Mesendoderm (in vitro differentiated cells): ENCODE measurements at regions not wholly inside any gene's neighbourhood (a gene's known extent, or its start where the extent isn't known, plus 50 kb on each side); places are given as distances from the start of the nearest gene placed in this dataset.
A peak's percentile ranks its signal among the peaks of the same experiment; 100 is the strongest.

ENCODE experiments used
- DNase-seq: peaks from one replicate; pipeline ENCODE4 v3.0.0; 2013
- H2AK5ac ChIP-seq: 2 replicates; pipeline ENCODE4 v1.6.1; 2013; ENCODE audit warnings: low read length, inconsistent platforms
- H2BK120ac ChIP-seq: 2 replicates; pipeline ENCODE4 v1.6.1; 2013; ENCODE audit warnings: low read depth, mild to moderate bottlenecking, low read length, moderate library complexity, mixed read lengths
- H2BK15ac ChIP-seq: replicated peaks from 2 replicates; pipeline ENCODE4 v1.6.1; 2013; ENCODE audit warnings: low read depth, mild to moderate bottlenecking, moderate library complexity
- H2BK5ac ChIP-seq: 2 replicates; pipeline ENCODE4 v1.6.1; 2013; ENCODE audit warnings: low read length, inconsistent platforms
- H3K18ac ChIP-seq: 2 replicates; pipeline ENCODE4 v1.6.1; 2013; ENCODE audit warnings: mild to moderate bottlenecking, low read length, mixed read lengths
- H3K23ac ChIP-seq: one replicate; pipeline ENCODE4 v1.6.1; 2013; ENCODE audit warnings: low read length
- H3K27ac ChIP-seq: 2 replicates; pipeline ENCODE4 v1.5.1; 2013; ENCODE audit warnings: low read depth, mild to moderate bottlenecking, inconsistent platforms, low read length, moderate library complexity
- H3K27me3 ChIP-seq: 2 replicates; pipeline ENCODE4 v1.6.1; 2013; ENCODE audit warnings: low read length, control low read depth, mild to moderate bottlenecking, inconsistent platforms; ENCODE audit not compliant: insufficient read depth, poor library complexity
- H3K36me3 ChIP-seq: 2 replicates; pipeline ENCODE4 v1.6.1; 2013; ENCODE audit warnings: low read length, inconsistent platforms; ENCODE audit not compliant: control insufficient read depth, insufficient read depth
- H3K4ac ChIP-seq: one replicate; pipeline ENCODE4 v1.6.1; 2013; ENCODE audit warnings: low read depth, mild to moderate bottlenecking, low read length, moderate library complexity
- H3K4me1 ChIP-seq: 2 replicates; pipeline ENCODE4 v1.6.1; 2013; ENCODE audit warnings: low read depth, low read length, inconsistent platforms; ENCODE audit not compliant: control insufficient read depth
- H3K4me2 ChIP-seq: 2 replicates; pipeline ENCODE4 v1.6.1; 2013; ENCODE audit warnings: low read length
- H3K4me3 ChIP-seq: 2 replicates; pipeline ENCODE4 v1.5.1; 2013; ENCODE audit warnings: mild to moderate bottlenecking, low read length
- H3K56ac ChIP-seq: one replicate; pipeline ENCODE4 v1.6.1; 2013; ENCODE audit warnings: low read length
- H3K79me1 ChIP-seq: 2 replicates; pipeline ENCODE4 v1.6.1; 2013; ENCODE audit warnings: low read length, inconsistent platforms
- H3K79me2 ChIP-seq: 2 replicates; pipeline ENCODE4 v1.6.1; 2013; ENCODE audit warnings: mild to moderate bottlenecking, low read length; ENCODE audit not compliant: control insufficient read depth, insufficient read depth
- H3K9ac ChIP-seq: 2 replicates; pipeline ENCODE4 v1.6.1; 2013; ENCODE audit warnings: low read length, inconsistent platforms
- H4K5ac ChIP-seq: one replicate; pipeline ENCODE4 v1.6.1; 2013; ENCODE audit warnings: low read length
- H4K8ac ChIP-seq: one replicate; pipeline ENCODE4 v1.6.1; 2013; ENCODE audit warnings: low read depth, mild to moderate bottlenecking, control low read depth, low read length, moderate library complexity
- WGBS: extraction: QIAGEN DNeasy Blood & Tissue Kit; methylation state at CpG from one replicate; pipeline ENCODE4 v1.1.7; 2013; ENCODE audit warnings: low lambda C conversion rate, missing lambda C conversion rate; ENCODE audit not compliant: insufficient coverage; ENCODE audit errors: extremely low coverage; 5-methylcytosine and 5-hydroxymethylcytosine counted together

- H3K27me3 ChIP-seq, result no peaks in the 10 kb centered on the region
- DNase-seq, result no peak
- H3K23ac ChIP-seq, result no peak overlapping the region
- H3K36me3 ChIP-seq, result no peaks in the 10 kb centered on the region
- H3K79me2 ChIP-seq, result no peaks in the 10 kb centered on the region
- H2AK5ac ChIP-seq, result no peak overlapping the region
- no peak overlapping the region for H3K4me3 ChIP-seq
- no peak overlapping the region for H3K27ac ChIP-seq
- no peak overlapping the region for H4K8ac ChIP-seq
- H2BK15ac ChIP-seq, result no peak overlapping the region
- H3K56ac ChIP-seq, result no peak overlapping the region
- H3K9ac ChIP-seq, result no peak overlapping the region
- H3K18ac ChIP-seq, result no peak overlapping the region
- WGBS, result no CpG with 5 or more reads among the region's 7 CpGs
- H2BK120ac ChIP-seq, result no peak overlapping the region
- H2BK5ac ChIP-seq, result no peak overlapping the region
- no peak overlapping the region for H4K5ac ChIP-seq
- no peaks in the 10 kb centered on the region for H3K79me1 ChIP-seq
- H3K4me1 ChIP-seq, result peaks cover 3% of the 10 kb centered on the region
- H3K4me2 ChIP-seq, result no peak overlapping the region
- no peak overlapping the region for H3K4ac ChIP-seq
These were observed 352.6 kb downstream of the SS18 start for GRCh38 chr18:25737710-25738311.

GRCh38 chr18:25736516-25736915, 353.9 kb downstream of the SS18 start:
- no CpG with 5 or more reads among the region's 5 CpGs for WGBS

GRCh38 chr18:25735459-25735858, 355.0 kb downstream of the SS18 start:
- no peak overlapping the region for H2BK15ac ChIP-seq
- H3K23ac ChIP-seq, result no peak overlapping the region
- H3K4me2 ChIP-seq, result no peak overlapping the region
- no peak overlapping the region for H3K18ac ChIP-seq
- no peak overlapping the region for H2BK5ac ChIP-seq
- no peaks in the 10 kb centered on the region for H3K79me1 ChIP-seq
- no peak overlapping the region for H3K9ac ChIP-seq
- H3K56ac ChIP-seq, result no peak overlapping the region
- no peak overlapping the region for H4K5ac ChIP-seq
- H3K79me2 ChIP-seq, result no peaks in the 10 kb centered on the region
- H4K8ac ChIP-seq, result no peak overlapping the region
- no peak overlapping the region for H3K27ac ChIP-seq
- H3K4ac ChIP-seq, result no peak overlapping the region
- no peaks in the 10 kb centered on the region for H3K36me3 ChIP-seq
- no peak overlapping the region for H2BK120ac ChIP-seq
- no peak overlapping the region for H2AK5ac ChIP-seq
- H3K4me3 ChIP-seq, result no peak overlapping the region
- DNase-seq, result no peak
- no peaks in the 10 kb centered on the region for H3K27me3 ChIP-seq
- WGBS, result no CpG with 5 or more reads among the region's 8 CpGs
- peaks cover 3% of the 10 kb centered on the region for H3K4me1 ChIP-seq

More at GRCh38 chr18:25736516-25736915, 353.9 kb downstream of the SS18 start:
- Histone ChIP-seq H4K8ac (no peak overlapping the region), H3K4ac (no peak overlapping the region), H3K27ac (no peak overlapping the region), H3K4me3 (no peak overlapping the region), H3K27me3 (no peaks in the 10 kb centered on the region), H4K5ac (no peak overlapping the region), H2BK120ac (no peak overlapping the region), H2BK15ac (no peak overlapping the region), H3K79me2 (no peaks in the 10 kb centered on the region), H3K4me1 (peaks cover 3% of the 10 kb centered on the region), H2AK5ac (no peak overlapping the region), H3K36me3 (no peaks in the 10 kb centered on the region), H3K18ac (no peak overlapping the region), H3K4me2 (no peak overlapping the region), H3K56ac (no peak overlapping the region), H3K79me1 (no peaks in the 10 kb centered on the region), H2BK5ac (no peak overlapping the region), H3K9ac (no peak overlapping the region), H3K23ac (no peak overlapping the region)
- no peak for DNase-seq

- H3K36me3 ChIP-seq, result no peaks in the 10 kb centered on the region
- H4K5ac ChIP-seq, result no peak overlapping the region
- H3K79me1 ChIP-seq, result no peaks in the 10 kb centered on the region
- peak; percentile 53 for DNase-seq
- H3K27me3 ChIP-seq, result no peaks in the 10 kb centered on the region
- H3K27ac ChIP-seq, result no peak overlapping the region
- H3K23ac ChIP-seq, result no peak overlapping the region
- no peak overlapping the region for H2BK15ac ChIP-seq
- no CpG with 5 or more reads among the region's 2 CpGs for WGBS
- H3K4ac ChIP-seq, result no peak overlapping the region
- no peak overlapping the region for H3K9ac ChIP-seq
- H2BK5ac ChIP-seq, result no peak overlapping the region
- H3K4me1 ChIP-seq, result peaks cover 3% of the 10 kb centered on the region
- H2BK120ac ChIP-seq, result no peak overlapping the region
- no peak overlapping the region for H3K56ac ChIP-seq
- H3K4me2 ChIP-seq, result no peak overlapping the region
- no peak overlapping the region for H4K8ac ChIP-seq
- no peak overlapping the region for H3K18ac ChIP-seq
- no peak overlapping the region for H2AK5ac ChIP-seq
- H3K79me2 ChIP-seq, result no peaks in the 10 kb centered on the region
- no peak overlapping the region for H3K4me3 ChIP-seq
These were observed 356.1 kb downstream of the SS18 start for GRCh38 chr18:25734336-25734735.

- no peak overlapping the region for H3K4ac ChIP-seq
- no peak overlapping the region for H4K5ac ChIP-seq
- H4K8ac ChIP-seq, result no peak overlapping the region
- H3K56ac ChIP-seq, result no peak overlapping the region
- H3K36me3 ChIP-seq, result no peaks in the 10 kb centered on the region
- H3K4me1 ChIP-seq, result peaks cover 3% of the 10 kb centered on the region
- H2BK5ac ChIP-seq, result no peak overlapping the region
- DNase-seq, result peak; percentile 65
- no peaks in the 10 kb centered on the region for H3K79me1 ChIP-seq
- H2BK120ac ChIP-seq, result no peak overlapping the region
- no peak overlapping the region for H2AK5ac ChIP-seq
- no peaks in the 10 kb centered on the region for H3K79me2 ChIP-seq
- no peak overlapping the region for H3K27ac ChIP-seq
- no peaks in the 10 kb centered on the region for H3K27me3 ChIP-seq
- no peak overlapping the region for H3K18ac ChIP-seq
- WGBS, result no CpG with 5 or more reads among the region's 2 CpGs
- no peak overlapping the region for H3K9ac ChIP-seq
- H3K23ac ChIP-seq, result no peak overlapping the region
- H3K4me2 ChIP-seq, result no peak overlapping the region
- no peak overlapping the region for H3K4me3 ChIP-seq
- H2BK15ac ChIP-seq, result no peak overlapping the region
These were observed 357.6 kb downstream of the SS18 start for GRCh38 chr18:25732862-25733261.

- H2BK5ac ChIP-seq, result peak overlapping the region; percentile 24
- H4K5ac ChIP-seq, result no peak overlapping the region
- H3K79me2 ChIP-seq, result no peaks in the 10 kb centered on the region
- H3K23ac ChIP-seq, result no peak overlapping the region
- no peak overlapping the region for H2BK120ac ChIP-seq
- H3K4me2 ChIP-seq, result no peak overlapping the region
- H3K9ac ChIP-seq, result no peak overlapping the region
- no peak overlapping the region for H2AK5ac ChIP-seq
- H3K4me1 ChIP-seq, result peaks cover 5% of the 10 kb centered on the region
- no peaks in the 10 kb centered on the region for H3K36me3 ChIP-seq
- WGBS, result no CpG with 5 or more reads among the region's 1 CpG
- H3K79me1 ChIP-seq, result no peaks in the 10 kb centered on the region
- no peak for DNase-seq
- H3K27me3 ChIP-seq, result no peaks in the 10 kb centered on the region
- no peak overlapping the region for H3K4me3 ChIP-seq
- H3K27ac ChIP-seq, result no peak overlapping the region
- H4K8ac ChIP-seq, result no peak overlapping the region
- H3K56ac ChIP-seq, result no peak overlapping the region
- no peak overlapping the region for H2BK15ac ChIP-seq
- H3K4ac ChIP-seq, result no peak overlapping the region
- no peak overlapping the region for H3K18ac ChIP-seq
These were observed 361.3 kb downstream of the SS18 start for GRCh38 chr18:25729072-25729471.
